WTC11 (cell line): ENCODE measurements at regions not wholly inside any gene's neighbourhood (a gene's known extent, or its start where the extent isn't known, plus 50 kb on each side); places are given as distances from the start of the nearest gene placed in this dataset.

Experiments used
- ATAC-seq: fragments of 200-7000 bp; cut with Tn5 transposase; 2 replicates; pipeline ENCODE4 v1.10.0; 2021; ENCODE audit warnings: mild to moderate bottlenecking, moderate library complexity
- CTCF ChIA-PET: fragments of 300-600 bp; sonication (Branson Sonifier 250); formaldehyde crosslinking; loops from one replicate; lab custom pipeline; 2021; ENCODE audit warnings: antibody characterized with exemption; lab: Charles Lee
- POLR2A ChIA-PET: fragments of 350-600 bp; sonication (Branson Sonifier 250); formaldehyde crosslinking; loops from one replicate; lab custom pipeline; 2021; ENCODE audit warnings: antibody characterized with exemption; lab: Charles Lee
- DNase-seq: peaks from one replicate; pipeline ENCODE4 v3.0.0; 2021; ENCODE audit warnings: low spot score
- H3K27ac Mint-ChIP-seq: 2 replicates; pipeline ENCODE4 v1.8.0; 2021; ENCODE audit warnings: mixed read lengths
- H3K27me3 Mint-ChIP-seq: 2 replicates; pipeline ENCODE4 v1.8.0; 2021; ENCODE audit warnings: low read depth, mild to moderate bottlenecking, moderate library complexity, mixed read lengths
- H3K36me3 Mint-ChIP-seq: 2 replicates; pipeline ENCODE4 v1.8.0; 2021; ENCODE audit warnings: mixed read lengths
- H3K4me1 Mint-ChIP-seq: 2 replicates; pipeline ENCODE4 v1.8.0; 2022; ENCODE audit warnings: mixed read lengths
- H3K4me3 Mint-ChIP-seq: 2 replicates; pipeline ENCODE4 v1.8.0; 2021; ENCODE audit warnings: mild to moderate bottlenecking, moderate library complexity, mixed read lengths
- H3K9me3 Mint-ChIP-seq: 2 replicates; pipeline ENCODE4 v1.8.0; 2021; ENCODE audit warnings: mixed read lengths
- AR ChIP-seq: fragments of 250-450 bp; sonication (Bioruptor Pico); IDR thresholded peaks from 2 replicates; pipeline ENCODE4 v1.9.0; 2021; ENCODE audit warnings: mild to moderate bottlenecking
- CREB1 ChIP-seq: sonication (generic); formaldehyde crosslinking; IDR thresholded peaks from 2 replicates; pipeline ENCODE4 v1.8.0; 2023; ENCODE audit warnings: mild to moderate bottlenecking, missing genetic modification reagents
- GRHL2 ChIP-seq: fragments of 250-450 bp; sonication (Bioruptor Pico); IDR thresholded peaks from 2 replicates; pipeline ENCODE4 v1.8.0; 2022; ENCODE audit warnings: mild to moderate bottlenecking, moderate library complexity; ENCODE audit not compliant: insufficient replicate concordance, severe bottlenecking
- IRF1 ChIP-seq: sonication (generic); formaldehyde crosslinking; IDR thresholded peaks from 2 replicates; pipeline ENCODE4 v1.8.0; 2023; ENCODE audit warnings: missing genetic modification reagents
- NR1H2 ChIP-seq: sonication (generic); formaldehyde crosslinking; IDR thresholded peaks from 2 replicates; pipeline ENCODE4 v1.9.0; 2021; ENCODE audit warnings: mild to moderate bottlenecking, moderate library complexity, missing genetic modification reagents
- PRDM15 ChIP-seq: sonication (generic); formaldehyde crosslinking; IDR thresholded peaks from 2 replicates; pipeline ENCODE4 v1.8.0; 2022; ENCODE audit warnings: missing genetic modification reagents
- RELA ChIP-seq: sonication (generic); formaldehyde crosslinking; IDR thresholded peaks from 2 replicates; pipeline ENCODE4 v1.8.1; 2022; ENCODE audit warnings: missing genetic modification reagents, mild to moderate bottlenecking, borderline replicate concordance
- SMAD4 ChIP-seq: sonication (generic); formaldehyde crosslinking; IDR thresholded peaks from 2 replicates; pipeline ENCODE4 v1.8.0; 2022; ENCODE audit warnings: mild to moderate bottlenecking, missing genetic modification reagents
- SOX15 ChIP-seq: fragments of 250-450 bp; sonication (Bioruptor Pico); IDR thresholded peaks from 2 replicates; pipeline ENCODE4 v1.9.0; 2021; ENCODE audit warnings: mild to moderate bottlenecking
- TCF7 ChIP-seq: sonication (generic); formaldehyde crosslinking; IDR thresholded peaks from 2 replicates; pipeline ENCODE4 v1.8.0; 2022; ENCODE audit warnings: mild to moderate bottlenecking, low read depth, missing genetic modification reagents, moderate library complexity
- TF ChIP-seq, protein P1 (sequence below): sonication (generic); formaldehyde crosslinking; IDR thresholded peaks from 2 replicates; pipeline ENCODE4 v1.8.0; 2023; ENCODE audit warnings: missing genetic modification reagents, mild to moderate bottlenecking, borderline replicate concordance
- TF ChIP-seq, protein P2 (sequence below): sonication (generic); formaldehyde crosslinking; IDR thresholded peaks from 2 replicates; pipeline ENCODE4 v1.8.0; 2022; ENCODE audit warnings: mild to moderate bottlenecking, missing genetic modification reagents
- TF ChIP-seq, protein P3 (sequence below): sonication (generic); formaldehyde crosslinking; IDR thresholded peaks from 2 replicates; pipeline ENCODE4 v1.8.0; 2022; ENCODE audit warnings: mild to moderate bottlenecking, missing genetic modification reagents
- TF ChIP-seq, protein P4 (sequence below): fragments of 250-450 bp; sonication (Bioruptor Pico); IDR thresholded peaks from 2 replicates; pipeline ENCODE4 v1.8.0; 2021; ENCODE audit warnings: mild to moderate bottlenecking
- TF ChIP-seq, protein P5 (sequence below): sonication (generic); formaldehyde crosslinking; IDR thresholded peaks from 2 replicates; pipeline ENCODE4 v1.8.1; 2023; ENCODE audit warnings: mild to moderate bottlenecking, missing genetic modification reagents, moderate library complexity

- TF ChIP-seq, protein P1, sequence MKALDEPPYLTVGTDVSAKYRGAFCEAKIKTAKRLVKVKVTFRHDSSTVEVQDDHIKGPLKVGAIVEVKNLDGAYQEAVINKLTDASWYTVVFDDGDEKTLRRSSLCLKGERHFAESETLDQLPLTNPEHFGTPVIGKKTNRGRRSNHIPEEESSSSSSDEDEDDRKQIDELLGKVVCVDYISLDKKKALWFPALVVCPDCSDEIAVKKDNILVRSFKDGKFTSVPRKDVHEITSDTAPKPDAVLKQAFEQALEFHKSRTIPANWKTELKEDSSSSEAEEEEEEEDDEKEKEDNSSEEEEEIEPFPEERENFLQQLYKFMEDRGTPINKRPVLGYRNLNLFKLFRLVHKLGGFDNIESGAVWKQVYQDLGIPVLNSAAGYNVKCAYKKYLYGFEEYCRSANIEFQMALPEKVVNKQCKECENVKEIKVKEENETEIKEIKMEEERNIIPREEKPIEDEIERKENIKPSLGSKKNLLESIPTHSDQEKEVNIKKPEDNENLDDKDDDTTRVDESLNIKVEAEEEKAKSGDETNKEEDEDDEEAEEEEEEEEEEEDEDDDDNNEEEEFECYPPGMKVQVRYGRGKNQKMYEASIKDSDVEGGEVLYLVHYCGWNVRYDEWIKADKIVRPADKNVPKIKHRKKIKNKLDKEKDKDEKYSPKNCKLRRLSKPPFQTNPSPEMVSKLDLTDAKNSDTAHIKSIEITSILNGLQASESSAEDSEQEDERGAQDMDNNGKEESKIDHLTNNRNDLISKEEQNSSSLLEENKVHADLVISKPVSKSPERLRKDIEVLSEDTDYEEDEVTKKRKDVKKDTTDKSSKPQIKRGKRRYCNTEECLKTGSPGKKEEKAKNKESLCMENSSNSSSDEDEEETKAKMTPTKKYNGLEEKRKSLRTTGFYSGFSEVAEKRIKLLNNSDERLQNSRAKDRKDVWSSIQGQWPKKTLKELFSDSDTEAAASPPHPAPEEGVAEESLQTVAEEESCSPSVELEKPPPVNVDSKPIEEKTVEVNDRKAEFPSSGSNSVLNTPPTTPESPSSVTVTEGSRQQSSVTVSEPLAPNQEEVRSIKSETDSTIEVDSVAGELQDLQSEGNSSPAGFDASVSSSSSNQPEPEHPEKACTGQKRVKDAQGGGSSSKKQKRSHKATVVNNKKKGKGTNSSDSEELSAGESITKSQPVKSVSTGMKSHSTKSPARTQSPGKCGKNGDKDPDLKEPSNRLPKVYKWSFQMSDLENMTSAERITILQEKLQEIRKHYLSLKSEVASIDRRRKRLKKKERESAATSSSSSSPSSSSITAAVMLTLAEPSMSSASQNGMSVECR (CRISPR knock-in tag) = no peak
- TF ChIP-seq PRDM15 (CRISPR knock-in tag) = no peak
- TF ChIP-seq, protein P2, sequence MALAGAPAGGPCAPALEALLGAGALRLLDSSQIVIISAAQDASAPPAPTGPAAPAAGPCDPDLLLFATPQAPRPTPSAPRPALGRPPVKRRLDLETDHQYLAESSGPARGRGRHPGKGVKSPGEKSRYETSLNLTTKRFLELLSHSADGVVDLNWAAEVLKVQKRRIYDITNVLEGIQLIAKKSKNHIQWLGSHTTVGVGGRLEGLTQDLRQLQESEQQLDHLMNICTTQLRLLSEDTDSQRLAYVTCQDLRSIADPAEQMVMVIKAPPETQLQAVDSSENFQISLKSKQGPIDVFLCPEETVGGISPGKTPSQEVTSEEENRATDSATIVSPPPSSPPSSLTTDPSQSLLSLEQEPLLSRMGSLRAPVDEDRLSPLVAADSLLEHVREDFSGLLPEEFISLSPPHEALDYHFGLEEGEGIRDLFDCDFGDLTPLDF (CRISPR knock-in tag) = no peak
Measured at GRCh38 chr9:113776194-113776593, 99.9 kb upstream of the ZNF618 start (continued).

DNA sequence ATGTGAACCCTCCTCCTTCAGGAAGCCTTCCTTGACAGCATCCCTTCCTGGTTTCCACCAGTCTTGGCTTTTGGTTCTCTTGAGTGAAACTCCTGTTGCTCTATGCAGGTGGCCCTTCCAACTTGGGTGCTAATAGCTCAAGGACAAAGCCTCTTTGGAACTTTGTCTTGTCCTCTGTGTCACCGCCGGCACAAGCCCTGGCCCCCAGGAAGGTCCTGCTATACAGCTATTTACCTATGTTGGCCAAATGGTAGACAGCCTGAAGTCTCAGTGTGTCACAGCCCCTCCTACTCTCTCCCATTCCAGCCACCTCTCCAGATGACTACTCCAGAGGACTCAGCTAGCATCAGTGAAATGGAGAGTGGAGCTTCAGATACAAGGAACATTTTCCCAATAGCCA lies 94.7 kb upstream of the ZNF618 start:
- ATAC-seq = no peak
- no peak for DNase-seq
- ChIA-PET POLR2A (no interaction called here), CTCF (interaction anchor here (1.1 kb wide), 2 partner anchors 99 to 190 kb away, joined by 3 to 4 read pairs; no protein-coding TSS in a partner anchor)
- Mint-ChIP-seq H3K4me1 (peaks cover 19% of the 10 kb centered on the region), H3K36me3 (no peaks in the 10 kb centered on the region), H3K27ac (no peak overlapping the region), H3K27me3 (peaks cover 24% of the 10 kb centered on the region), H3K9me3 (no peaks in the 10 kb centered on the region), H3K4me3 (no peak overlapping the region)
- no peak for TF ChIP-seq TCF7 (CRISPR knock-in tag)
- TF ChIP-seq RELA (CRISPR knock-in tag) = no peak
- TF ChIP-seq, protein P3, sequence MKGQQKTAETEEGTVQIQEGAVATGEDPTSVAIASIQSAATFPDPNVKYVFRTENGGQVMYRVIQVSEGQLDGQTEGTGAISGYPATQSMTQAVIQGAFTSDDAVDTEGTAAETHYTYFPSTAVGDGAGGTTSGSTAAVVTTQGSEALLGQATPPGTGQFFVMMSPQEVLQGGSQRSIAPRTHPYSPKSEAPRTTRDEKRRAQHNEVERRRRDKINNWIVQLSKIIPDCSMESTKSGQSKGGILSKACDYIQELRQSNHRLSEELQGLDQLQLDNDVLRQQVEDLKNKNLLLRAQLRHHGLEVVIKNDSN (CRISPR knock-in tag) = no peak
- no peak for TF ChIP-seq SOX15
- no peak for TF ChIP-seq NR1H2 (CRISPR knock-in tag)
- TF ChIP-seq SMAD4 (CRISPR knock-in tag) = no peak
- no peak for TF ChIP-seq GRHL2 (CRISPR knock-in tag)
- TF ChIP-seq, protein P1 (CRISPR knock-in tag) = no peak
- TF ChIP-seq, protein P4, sequence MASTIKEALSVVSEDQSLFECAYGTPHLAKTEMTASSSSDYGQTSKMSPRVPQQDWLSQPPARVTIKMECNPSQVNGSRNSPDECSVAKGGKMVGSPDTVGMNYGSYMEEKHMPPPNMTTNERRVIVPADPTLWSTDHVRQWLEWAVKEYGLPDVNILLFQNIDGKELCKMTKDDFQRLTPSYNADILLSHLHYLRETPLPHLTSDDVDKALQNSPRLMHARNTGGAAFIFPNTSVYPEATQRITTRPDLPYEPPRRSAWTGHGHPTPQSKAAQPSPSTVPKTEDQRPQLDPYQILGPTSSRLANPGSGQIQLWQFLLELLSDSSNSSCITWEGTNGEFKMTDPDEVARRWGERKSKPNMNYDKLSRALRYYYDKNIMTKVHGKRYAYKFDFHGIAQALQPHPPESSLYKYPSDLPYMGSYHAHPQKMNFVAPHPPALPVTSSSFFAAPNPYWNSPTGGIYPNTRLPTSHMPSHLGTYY (CRISPR knock-in tag) = no peak
- TF ChIP-seq IRF1 (CRISPR knock-in tag) = no peak
- no peak for TF ChIP-seq CREB1 (CRISPR knock-in tag)
- no peak for TF ChIP-seq AR (CRISPR knock-in tag)
- TF ChIP-seq, protein P5, sequence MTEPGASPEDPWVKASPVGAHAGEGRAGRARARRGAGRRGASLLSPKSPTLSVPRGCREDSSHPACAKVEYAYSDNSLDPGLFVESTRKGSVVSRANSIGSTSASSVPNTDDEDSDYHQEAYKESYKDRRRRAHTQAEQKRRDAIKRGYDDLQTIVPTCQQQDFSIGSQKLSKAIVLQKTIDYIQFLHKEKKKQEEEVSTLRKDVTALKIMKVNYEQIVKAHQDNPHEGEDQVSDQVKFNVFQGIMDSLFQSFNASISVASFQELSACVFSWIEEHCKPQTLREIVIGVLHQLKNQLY = no peak
